ENCODE measurements at regions not wholly inside any gene's neighbourhood (a gene's known extent, or its start where the extent isn't known, plus 50 kb on each side); places are given as distances from the start of the nearest gene placed in this dataset.

DNA sequence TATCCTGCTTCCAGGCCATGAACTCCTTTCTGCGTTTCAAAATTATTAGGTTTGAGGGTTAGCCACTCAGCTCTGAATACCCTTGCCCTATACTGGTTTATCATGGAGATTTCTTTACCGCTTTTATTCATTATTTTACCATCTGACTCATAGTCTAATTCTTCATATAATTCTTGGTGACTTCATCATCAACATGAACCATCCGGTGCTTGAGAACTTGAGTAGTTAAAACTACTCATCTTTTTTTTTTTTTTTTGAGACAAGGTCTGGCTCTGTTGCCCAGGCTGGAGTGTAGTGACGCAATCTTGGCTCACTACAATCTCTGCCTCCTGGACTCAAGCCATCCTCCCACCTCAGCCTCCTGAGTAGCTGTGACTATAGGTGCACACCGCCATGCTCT is 94.2 kb upstream of the LHCGR start:
- Histone ChIP-seq H3K9ac (ENCODE audit: low read length) (no peak overlapping the region), H3K9me3 (ENCODE audit: low read length) (no peaks in the 10 kb centered on the region), H3K27me3 (ENCODE audit: low read length) (no peaks in the 10 kb centered on the region), H3K4me1 (ENCODE audit: low read length) (no peaks in the 10 kb centered on the region), H3K4me2 (ENCODE audit: low read depth, low read length, poor library complexity, severe bottlenecking) (no peak overlapping the region), H3K4me3 (ENCODE audit: low read length) (no peak overlapping the region), H3K9me2 (replicated peaks; ENCODE audit: insufficient read depth, low read length) (no peaks in the 10 kb centered on the region; the same call in 1 of the 2 replicates), H3K36me3 (ENCODE audit: insufficient read depth, low read length) (no peaks in the 10 kb centered on the region), H4K20me1 (ENCODE audit: insufficient read depth, low read depth, low read length) (no peaks in the 10 kb centered on the region), H2AFZ (ENCODE audit: low read length) (no peak overlapping the region), H3K27ac (ENCODE audit: low read length) (no peak overlapping the region), H3K79me2 (ENCODE audit: low read length) (no peaks in the 10 kb centered on the region)
- DNase-seq = no peak

DNA sequence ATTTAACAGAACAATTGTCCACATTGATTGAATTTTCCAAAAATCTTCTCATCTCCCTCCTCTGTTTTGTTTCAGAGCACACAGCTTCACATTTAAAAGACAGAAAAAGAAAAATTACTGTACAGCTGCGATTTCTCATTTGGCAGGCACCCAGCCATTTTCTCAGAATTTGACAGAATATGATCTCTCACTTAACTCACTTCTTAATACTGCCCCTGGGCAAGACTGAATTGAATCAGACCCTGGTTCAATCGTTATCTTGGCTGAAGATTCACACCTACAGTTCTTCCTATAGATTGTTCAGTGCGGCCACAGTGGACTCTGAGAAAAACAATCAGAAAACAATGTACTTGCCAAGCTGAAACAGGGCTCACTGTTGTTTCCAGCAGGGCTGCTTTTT is 90.2 kb upstream of the LHCGR start:
- no peak overlapping the region for H3K4me3 ChIP-seq (ENCODE audit: low read length)
- DNase-seq = no peak
- H3K27me3 ChIP-seq (ENCODE audit: low read length) = 0 out of 2 replicates have a peak, but pooled peaks cover 2% of the 10 kb centered on the region
- no peaks in the 10 kb centered on the region for H4K20me1 ChIP-seq (ENCODE audit: insufficient read depth, low read depth, low read length)
- H3K36me3 ChIP-seq (ENCODE audit: insufficient read depth, low read length) = no peaks in the 10 kb centered on the region
- no peaks in the 10 kb centered on the region for H3K79me2 ChIP-seq (ENCODE audit: low read length)
- no peak overlapping the region for H2AFZ ChIP-seq (ENCODE audit: low read length)
- H3K27ac ChIP-seq (ENCODE audit: low read length) = no peak overlapping the region
- H3K9ac ChIP-seq (ENCODE audit: low read length) = no peak overlapping the region
- H3K9me2 ChIP-seq (replicated peaks; ENCODE audit: insufficient read depth, low read length) = no peaks in the 10 kb centered on the region; the same call in 1 of the 2 replicates
- no peak overlapping the region for H3K4me2 ChIP-seq (ENCODE audit: low read depth, low read length, poor library complexity, severe bottlenecking)
- H3K4me1 ChIP-seq (ENCODE audit: low read length) = no peaks in the 10 kb centered on the region
- no peaks in the 10 kb centered on the region for H3K9me3 ChIP-seq (ENCODE audit: low read length)

DNA sequence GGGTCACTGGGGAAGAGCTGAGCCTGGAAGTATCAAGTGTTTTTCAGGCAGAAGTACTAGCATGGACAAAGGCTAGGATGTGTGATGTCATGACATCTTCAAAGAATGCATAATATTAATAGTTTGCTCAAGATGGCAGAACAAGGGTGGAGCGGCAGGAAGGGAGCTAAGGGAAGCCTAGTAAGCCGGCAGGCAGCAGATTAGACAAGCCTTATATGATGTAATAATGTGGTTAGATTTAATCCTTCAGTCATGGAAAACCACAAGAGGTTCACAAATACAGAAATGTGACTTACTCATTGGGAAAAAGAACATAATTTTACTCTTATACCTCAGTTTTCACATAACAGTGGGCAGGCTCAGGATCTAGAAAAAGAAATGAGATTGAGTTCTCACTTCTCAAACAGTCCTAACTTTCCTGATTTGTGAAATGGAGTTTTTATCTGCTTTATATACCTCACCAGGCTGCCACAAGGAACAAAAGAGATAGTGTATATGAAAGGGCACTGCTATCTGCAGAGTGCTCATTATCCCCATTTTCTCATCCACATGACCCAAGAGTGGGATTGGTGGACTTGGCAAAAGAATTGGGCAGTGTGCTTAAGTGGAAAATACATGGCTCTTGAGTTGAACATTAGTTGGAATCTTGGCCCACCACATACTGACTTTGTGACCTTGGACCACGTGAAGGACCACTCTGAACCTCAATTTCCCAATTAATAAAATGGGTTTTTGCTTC is 89.1 kb upstream of the LHCGR start:
- Histone ChIP-seq H3K27me3 (ENCODE audit: low read length) (0 out of 2 replicates have a peak, but pooled peaks cover 2% of the 10 kb centered on the region), H3K4me1 (ENCODE audit: low read length) (no peaks in the 10 kb centered on the region), H3K9me2 (replicated peaks; ENCODE audit: insufficient read depth, low read length) (no peaks in the 10 kb centered on the region; the same call in 1 of the 2 replicates), H3K4me2 (ENCODE audit: low read depth, low read length, poor library complexity, severe bottlenecking) (no peak overlapping the region), H3K9me3 (ENCODE audit: low read length) (no peaks in the 10 kb centered on the region), H3K27ac (ENCODE audit: low read length) (no peak overlapping the region), H2AFZ (ENCODE audit: low read length) (no peak overlapping the region), H3K9ac (ENCODE audit: low read length) (no peak overlapping the region), H4K20me1 (ENCODE audit: insufficient read depth, low read depth, low read length) (no peaks in the 10 kb centered on the region), H3K4me3 (ENCODE audit: low read length) (no peak overlapping the region), H3K36me3 (ENCODE audit: insufficient read depth, low read length) (no peaks in the 10 kb centered on the region), H3K79me2 (ENCODE audit: low read length) (no peaks in the 10 kb centered on the region)
- DNase-seq = no peak

DNA sequence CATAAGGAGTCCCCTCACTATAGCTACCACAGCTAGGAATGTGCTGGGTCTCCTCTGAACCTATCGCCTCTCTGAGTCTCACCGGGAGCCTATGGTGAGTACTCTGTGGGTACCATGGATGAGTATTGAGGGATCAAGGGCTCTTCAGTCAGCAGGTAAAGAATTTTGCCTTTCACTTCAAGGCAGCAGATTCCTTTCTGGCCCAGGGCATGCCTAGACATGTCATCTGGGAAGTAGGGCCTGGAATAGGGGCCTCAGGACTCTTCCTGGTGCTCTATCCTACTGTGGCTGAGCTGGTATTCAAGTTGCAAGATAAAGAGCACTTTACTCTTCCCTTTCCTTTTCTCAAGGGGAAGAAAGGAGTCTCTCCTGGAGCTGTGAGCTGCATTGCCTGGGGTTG is 85.6 kb upstream of the LHCGR start:
- H4K20me1 ChIP-seq (ENCODE audit: insufficient read depth, low read depth, low read length) = no peaks in the 10 kb centered on the region
- no peak overlapping the region for H3K9ac ChIP-seq (ENCODE audit: low read length)
- H2AFZ ChIP-seq (ENCODE audit: low read length) = no peak overlapping the region
- H3K36me3 ChIP-seq (ENCODE audit: insufficient read depth, low read length) = no peaks in the 10 kb centered on the region
- H3K4me2 ChIP-seq (ENCODE audit: low read depth, low read length, poor library complexity, severe bottlenecking) = no peak overlapping the region
- no peaks in the 10 kb centered on the region for H3K9me2 ChIP-seq (replicated peaks; ENCODE audit: insufficient read depth, low read length)
- H3K9me3 ChIP-seq (ENCODE audit: low read length) = no peaks in the 10 kb centered on the region
- H3K27me3 ChIP-seq (ENCODE audit: low read length) = 0 out of 2 replicates have a peak, but pooled peaks cover 2% of the 10 kb centered on the region
- H3K79me2 ChIP-seq (ENCODE audit: low read length) = no peaks in the 10 kb centered on the region
- H3K27ac ChIP-seq (ENCODE audit: low read length) = no peak overlapping the region
- H3K4me3 ChIP-seq (ENCODE audit: low read length) = no peak overlapping the region
- no peaks in the 10 kb centered on the region for H3K4me1 ChIP-seq (ENCODE audit: low read length)
- DNase-seq = no peak

DNA sequence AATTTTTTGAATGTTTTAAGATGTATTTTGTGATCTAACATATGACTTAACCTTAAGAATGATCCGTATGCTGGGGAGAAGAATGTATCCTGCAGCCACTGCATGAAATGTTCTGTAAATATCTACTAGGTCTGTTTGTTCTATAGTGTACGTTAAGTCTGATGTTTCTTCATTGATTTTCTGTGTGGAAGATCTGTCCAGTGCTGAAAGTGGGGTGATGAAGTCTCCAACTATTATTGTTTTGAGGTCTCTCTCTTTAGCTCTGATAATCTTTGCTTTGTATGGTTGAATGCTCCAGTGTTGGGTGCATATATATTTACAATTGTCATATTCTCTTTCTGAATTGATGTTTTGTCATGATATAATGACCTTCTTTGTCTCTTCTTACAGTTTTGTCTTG is 82.5 kb upstream of the LHCGR start:
- Histone ChIP-seq H3K4me1 (ENCODE audit: low read length) (no peaks in the 10 kb centered on the region), H3K9me2 (replicated peaks; ENCODE audit: insufficient read depth, low read length) (no peaks in the 10 kb centered on the region), H3K79me2 (ENCODE audit: low read length) (no peaks in the 10 kb centered on the region), H3K27me3 (ENCODE audit: low read length) (no peaks in the 10 kb centered on the region), H3K4me3 (ENCODE audit: low read length) (no peak overlapping the region), H3K4me2 (ENCODE audit: low read depth, low read length, poor library complexity, severe bottlenecking) (no peak overlapping the region), H3K9me3 (ENCODE audit: low read length) (no peaks in the 10 kb centered on the region), H4K20me1 (ENCODE audit: insufficient read depth, low read depth, low read length) (no peaks in the 10 kb centered on the region), H3K9ac (ENCODE audit: low read length) (no peak overlapping the region), H3K36me3 (ENCODE audit: insufficient read depth, low read length) (no peaks in the 10 kb centered on the region), H2AFZ (ENCODE audit: low read length) (no peak overlapping the region), H3K27ac (ENCODE audit: low read length) (no peak overlapping the region)
- no peak for DNase-seq

DNA sequence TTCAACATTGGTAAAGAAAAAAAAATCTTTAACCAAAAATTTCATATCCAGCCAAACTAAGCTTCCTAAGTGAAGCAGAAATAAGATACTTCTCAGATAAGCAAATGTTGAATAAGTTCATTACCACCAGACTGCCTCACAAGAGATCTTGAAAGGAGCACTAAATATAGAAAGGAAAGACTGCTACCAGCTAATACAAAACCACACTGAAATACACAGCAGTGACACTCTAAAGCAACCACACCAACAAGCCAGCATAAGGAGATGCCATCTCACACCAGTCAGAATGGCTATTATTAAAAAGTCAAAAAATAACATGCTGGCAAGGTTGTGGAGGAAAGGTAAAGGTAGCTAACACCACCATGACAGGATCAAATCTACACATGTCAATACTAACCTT is 74.0 kb upstream of the LHCGR start:
- no peaks in the 10 kb centered on the region for H3K36me3 ChIP-seq (ENCODE audit: insufficient read depth, low read length)
- DNase-seq = no peak
- no peaks in the 10 kb centered on the region for H3K9me2 ChIP-seq (replicated peaks; ENCODE audit: insufficient read depth, low read length)
- no peak overlapping the region for H3K4me2 ChIP-seq (ENCODE audit: low read depth, low read length, poor library complexity, severe bottlenecking)
- H4K20me1 ChIP-seq (ENCODE audit: insufficient read depth, low read depth, low read length) = no peaks in the 10 kb centered on the region
- H3K9ac ChIP-seq (ENCODE audit: low read length) = no peak overlapping the region
- no peak overlapping the region for H2AFZ ChIP-seq (ENCODE audit: low read length)
- no peaks in the 10 kb centered on the region for H3K4me1 ChIP-seq (ENCODE audit: low read length)
- no peaks in the 10 kb centered on the region for H3K27me3 ChIP-seq (ENCODE audit: low read length)
- no peaks in the 10 kb centered on the region for H3K9me3 ChIP-seq (ENCODE audit: low read length)
- H3K27ac ChIP-seq (ENCODE audit: low read length) = no peak overlapping the region
- H3K79me2 ChIP-seq (ENCODE audit: low read length) = no peaks in the 10 kb centered on the region
- H3K4me3 ChIP-seq (ENCODE audit: low read length) = no peak overlapping the region

DNA sequence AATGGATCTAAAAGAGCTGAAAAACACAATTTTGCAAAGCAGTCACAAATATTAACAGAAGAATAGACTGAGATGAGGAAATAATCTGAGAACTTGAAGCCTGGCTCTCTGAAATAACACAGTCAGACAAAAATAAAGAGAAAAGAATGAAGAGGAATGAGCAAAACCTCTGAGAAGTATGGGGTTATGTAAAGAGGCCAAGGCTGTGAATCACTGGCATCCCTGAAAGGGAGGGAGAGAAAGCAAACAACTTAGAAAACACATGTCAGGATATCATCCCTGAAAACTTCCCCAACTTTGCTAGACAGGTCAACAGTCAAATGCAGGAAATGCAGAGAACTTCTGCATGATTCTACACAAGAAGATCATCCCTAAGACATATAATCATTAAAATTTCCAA is 73.5 kb upstream of the LHCGR start:
- no peaks in the 10 kb centered on the region for H3K36me3 ChIP-seq (ENCODE audit: insufficient read depth, low read length)
- H3K9me3 ChIP-seq (ENCODE audit: low read length) = no peaks in the 10 kb centered on the region
- no peak for DNase-seq
- no peaks in the 10 kb centered on the region for H3K79me2 ChIP-seq (ENCODE audit: low read length)
- no peak overlapping the region for H3K9ac ChIP-seq (ENCODE audit: low read length)
- no peaks in the 10 kb centered on the region for H3K9me2 ChIP-seq (replicated peaks; ENCODE audit: insufficient read depth, low read length)
- no peaks in the 10 kb centered on the region for H3K4me1 ChIP-seq (ENCODE audit: low read length)
- H3K4me2 ChIP-seq (ENCODE audit: low read depth, low read length, poor library complexity, severe bottlenecking) = no peak overlapping the region
- H2AFZ ChIP-seq (ENCODE audit: low read length) = no peak overlapping the region
- no peak overlapping the region for H3K4me3 ChIP-seq (ENCODE audit: low read length)
- no peaks in the 10 kb centered on the region for H3K27me3 ChIP-seq (ENCODE audit: low read length)
- no peaks in the 10 kb centered on the region for H4K20me1 ChIP-seq (ENCODE audit: insufficient read depth, low read depth, low read length)
- no peak overlapping the region for H3K27ac ChIP-seq (ENCODE audit: low read length)

DNA sequence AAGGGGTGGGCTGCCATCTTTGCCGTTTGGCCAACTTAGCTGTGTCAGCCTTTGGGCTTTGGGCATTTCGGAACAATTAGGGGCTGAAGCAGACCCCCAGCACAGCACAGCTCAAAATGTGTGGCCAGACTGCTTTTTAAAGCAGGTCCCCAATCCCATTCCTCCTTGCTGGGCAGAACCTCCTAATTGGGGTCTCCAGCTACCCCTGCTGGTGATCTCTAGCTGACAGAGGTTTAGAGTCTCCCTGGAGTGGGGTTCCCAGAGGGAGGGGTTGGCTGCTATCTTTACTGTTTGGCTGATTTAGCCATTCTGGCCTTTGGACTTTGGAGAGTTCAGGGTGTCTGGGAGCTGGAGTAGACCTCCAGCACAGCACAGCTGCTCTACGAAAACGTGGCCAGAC is 71.5 kb upstream of the LHCGR start:
- Histone ChIP-seq H3K79me2 (ENCODE audit: low read length) (no peaks in the 10 kb centered on the region), H3K4me3 (ENCODE audit: low read length) (no peak overlapping the region), H3K4me2 (ENCODE audit: low read depth, low read length, poor library complexity, severe bottlenecking) (no peak overlapping the region), H3K9me2 (replicated peaks; ENCODE audit: insufficient read depth, low read length) (no peaks in the 10 kb centered on the region), H3K27me3 (ENCODE audit: low read length) (no peaks in the 10 kb centered on the region), H3K27ac (ENCODE audit: low read length) (no peak overlapping the region), H2AFZ (ENCODE audit: low read length) (no peak overlapping the region), H3K36me3 (ENCODE audit: insufficient read depth, low read length) (no peaks in the 10 kb centered on the region), H3K9me3 (ENCODE audit: low read length) (no peaks in the 10 kb centered on the region), H3K9ac (ENCODE audit: low read length) (no peak overlapping the region), H3K4me1 (ENCODE audit: low read length) (no peaks in the 10 kb centered on the region), H4K20me1 (ENCODE audit: insufficient read depth, low read depth, low read length) (no peaks in the 10 kb centered on the region)
- DNase-seq = no peak
